ENCODE measurements at regions not wholly inside any gene's neighbourhood (a gene's known extent, or its start where the extent isn't known, plus 50 kb on each side); places are given as distances from the start of the nearest gene placed in this dataset.

DNA sequence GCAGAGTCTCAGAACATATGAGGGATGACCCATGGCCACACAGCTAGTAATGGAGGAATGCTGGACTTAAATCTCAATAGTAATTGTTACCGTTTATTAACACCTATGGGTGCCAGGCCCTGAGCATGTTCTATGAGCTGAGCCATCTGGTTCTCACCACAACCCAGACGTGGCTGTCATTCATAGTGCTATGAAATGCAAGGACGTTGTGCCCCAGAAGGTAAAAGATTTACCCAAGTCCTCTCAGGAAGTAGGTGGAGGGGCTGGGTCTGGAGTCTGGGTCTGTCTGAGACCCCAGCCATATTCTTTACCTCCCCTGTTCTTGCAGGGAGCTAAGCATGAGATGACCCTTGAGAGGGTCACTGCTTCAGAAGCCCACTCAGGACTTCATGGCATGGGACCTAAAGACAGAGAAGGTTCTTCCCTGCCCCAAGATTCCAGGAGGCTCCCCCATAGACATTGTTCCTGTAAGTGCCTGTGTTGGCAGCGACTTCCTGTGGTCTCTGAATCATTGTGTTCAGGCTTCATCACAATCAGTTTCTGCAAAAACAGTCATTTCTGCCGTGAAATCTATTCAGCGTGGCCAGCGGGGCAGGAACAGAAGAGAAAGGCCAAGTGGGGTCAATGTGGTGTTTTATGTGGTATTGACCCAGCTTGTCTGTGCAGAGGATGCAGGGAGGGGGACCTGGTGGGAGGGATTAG, 475.4 kb downstream of the PTPRU start:
- no peak overlapping the region for H3K4me3 ChIP-seq (ENCODE audit: low read depth, low read length)
- TF ChIP-seq, protein P1, sequence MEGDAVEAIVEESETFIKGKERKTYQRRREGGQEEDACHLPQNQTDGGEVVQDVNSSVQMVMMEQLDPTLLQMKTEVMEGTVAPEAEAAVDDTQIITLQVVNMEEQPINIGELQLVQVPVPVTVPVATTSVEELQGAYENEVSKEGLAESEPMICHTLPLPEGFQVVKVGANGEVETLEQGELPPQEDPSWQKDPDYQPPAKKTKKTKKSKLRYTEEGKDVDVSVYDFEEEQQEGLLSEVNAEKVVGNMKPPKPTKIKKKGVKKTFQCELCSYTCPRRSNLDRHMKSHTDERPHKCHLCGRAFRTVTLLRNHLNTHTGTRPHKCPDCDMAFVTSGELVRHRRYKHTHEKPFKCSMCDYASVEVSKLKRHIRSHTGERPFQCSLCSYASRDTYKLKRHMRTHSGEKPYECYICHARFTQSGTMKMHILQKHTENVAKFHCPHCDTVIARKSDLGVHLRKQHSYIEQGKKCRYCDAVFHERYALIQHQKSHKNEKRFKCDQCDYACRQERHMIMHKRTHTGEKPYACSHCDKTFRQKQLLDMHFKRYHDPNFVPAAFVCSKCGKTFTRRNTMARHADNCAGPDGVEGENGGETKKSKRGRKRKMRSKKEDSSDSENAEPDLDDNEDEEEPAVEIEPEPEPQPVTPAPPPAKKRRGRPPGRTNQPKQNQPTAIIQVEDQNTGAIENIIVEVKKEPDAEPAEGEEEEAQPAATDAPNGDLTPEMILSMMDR (IDR thresholded peaks at IDR 0.05; ENCODE audit: low read depth, low read length), result no peak

DNA sequence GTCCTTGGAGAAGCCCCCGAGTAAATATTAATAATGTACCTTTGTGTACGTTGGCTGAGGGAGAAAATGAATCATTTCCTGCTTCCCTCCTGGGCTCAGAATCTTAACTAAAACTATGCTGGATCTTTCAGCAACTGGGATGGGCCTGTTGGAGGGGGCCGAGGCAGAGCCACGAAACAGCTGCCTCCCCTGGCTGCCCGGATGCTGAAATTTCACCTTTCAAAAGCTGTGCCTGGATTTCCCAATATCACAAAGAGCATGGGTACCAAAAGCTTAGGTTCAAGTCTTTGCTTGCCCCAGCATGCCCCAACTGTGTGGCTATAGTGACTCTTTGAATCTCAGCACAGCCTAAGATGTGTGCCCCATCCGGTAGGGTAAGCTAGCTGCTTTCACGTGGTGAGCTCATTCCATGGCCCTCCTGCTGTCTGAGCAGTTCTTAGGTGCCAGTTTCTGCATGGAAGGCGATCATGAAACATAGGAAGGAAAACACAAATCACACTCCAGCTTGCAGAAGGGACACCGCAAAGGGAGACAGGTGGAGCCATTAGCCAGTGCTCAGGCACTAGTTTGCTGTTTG, 473.5 kb downstream of the PTPRU start:
- no peak overlapping the region for H3K4me3 ChIP-seq (ENCODE audit: low read depth, low read length)
- TF ChIP-seq, protein P1 (IDR thresholded peaks at IDR 0.05; ENCODE audit: low read depth, low read length), result no peak

DNA sequence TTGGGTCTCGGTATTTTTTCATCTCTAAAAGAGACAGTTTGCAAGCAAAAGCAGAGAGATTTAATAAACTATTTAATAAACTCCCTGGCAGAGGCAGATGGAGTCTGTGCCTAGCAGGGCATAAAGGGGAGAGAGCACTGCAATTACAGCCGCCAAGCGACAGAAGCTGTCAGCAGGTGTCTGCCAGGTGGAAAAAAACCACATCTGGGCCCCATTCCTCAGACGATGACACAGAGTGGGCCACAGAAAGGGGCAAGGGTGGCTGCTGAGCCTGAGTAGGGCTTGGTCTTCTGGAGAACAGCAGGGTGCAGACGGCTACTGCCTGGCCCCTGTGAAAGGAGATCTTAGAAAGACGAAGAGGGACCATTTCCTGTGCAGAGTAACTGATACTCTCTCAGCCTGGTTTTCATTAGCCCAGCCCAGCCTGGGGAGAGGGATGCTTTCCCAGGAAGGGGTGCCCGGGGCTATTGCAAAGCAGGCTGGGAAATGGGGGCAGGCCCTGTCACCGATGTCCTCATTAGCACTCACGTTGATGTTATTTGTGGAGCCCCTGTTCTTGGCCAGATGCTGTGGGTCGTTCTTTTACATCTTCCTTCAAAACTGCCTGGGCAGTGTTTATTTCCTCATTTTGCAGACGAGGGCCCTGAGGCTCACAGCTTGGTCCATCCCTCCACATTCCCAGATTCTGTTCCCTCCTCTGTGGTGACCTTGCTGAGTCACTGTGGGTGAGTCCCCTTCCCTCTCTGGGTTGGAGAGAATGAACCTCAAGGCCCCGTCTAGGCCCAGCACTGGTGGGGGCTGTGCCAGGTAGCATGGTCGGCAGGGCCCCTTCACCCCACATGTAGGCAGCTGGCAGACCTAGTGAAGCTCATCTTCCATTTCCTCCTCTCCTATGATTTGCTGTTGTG, 472.7 kb downstream of the PTPRU start:
- TF ChIP-seq, protein P1 (IDR thresholded peaks at IDR 0.05; ENCODE audit: low read depth, low read length), result no peak
- no peak overlapping the region for H3K4me3 ChIP-seq (ENCODE audit: low read depth, low read length)

DNA sequence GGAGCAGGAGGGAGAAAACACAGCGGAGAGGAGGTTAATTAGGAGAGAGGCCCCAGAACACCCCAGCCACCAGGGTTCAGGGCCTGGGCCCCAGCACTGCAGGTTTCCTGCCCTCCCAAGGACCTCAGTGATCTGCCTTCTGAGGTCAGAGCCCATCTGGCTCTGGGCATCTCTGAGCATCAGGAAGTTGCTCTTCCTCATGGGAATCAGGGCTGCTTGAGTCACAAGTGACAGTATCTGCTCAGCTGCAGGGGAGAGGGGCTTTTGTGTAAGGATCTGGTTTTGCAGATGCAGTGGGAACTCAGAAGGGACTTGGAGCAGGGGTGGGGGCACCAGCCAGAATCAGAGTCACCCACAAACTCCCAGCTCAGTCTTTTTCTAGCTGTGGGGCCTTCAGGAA, 472.1 kb downstream of the PTPRU start:
- TF ChIP-seq, protein P1 (IDR thresholded peaks at IDR 0.05; ENCODE audit: low read depth, low read length), result no peak
- H3K4me3 ChIP-seq (ENCODE audit: low read depth, low read length), result no peak overlapping the region

DNA sequence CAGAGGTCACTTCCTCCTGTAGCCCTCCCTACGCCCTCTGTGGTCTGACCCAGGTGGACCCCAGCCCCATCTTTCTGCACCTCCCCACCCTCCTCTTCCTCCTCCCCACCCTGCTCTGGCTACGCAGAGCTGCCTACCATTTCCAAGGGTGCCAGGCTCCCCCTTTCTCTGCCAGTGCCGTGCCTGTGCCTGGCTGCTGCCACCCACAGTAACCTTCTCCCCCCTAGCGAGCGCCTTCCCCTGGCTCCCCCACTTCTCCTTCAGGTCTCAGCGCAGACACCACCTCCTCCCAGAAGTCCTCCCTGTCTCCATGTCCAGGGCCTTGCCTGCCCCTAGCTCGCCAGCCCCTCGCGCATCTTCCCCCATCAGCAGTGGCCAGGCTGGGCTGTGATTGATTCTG, 471.5 kb downstream of the PTPRU start:
- no peak overlapping the region for H3K4me3 ChIP-seq (ENCODE audit: low read depth, low read length)
- TF ChIP-seq, protein P1 (IDR thresholded peaks at IDR 0.05; ENCODE audit: low read depth, low read length), result no peak

DNA sequence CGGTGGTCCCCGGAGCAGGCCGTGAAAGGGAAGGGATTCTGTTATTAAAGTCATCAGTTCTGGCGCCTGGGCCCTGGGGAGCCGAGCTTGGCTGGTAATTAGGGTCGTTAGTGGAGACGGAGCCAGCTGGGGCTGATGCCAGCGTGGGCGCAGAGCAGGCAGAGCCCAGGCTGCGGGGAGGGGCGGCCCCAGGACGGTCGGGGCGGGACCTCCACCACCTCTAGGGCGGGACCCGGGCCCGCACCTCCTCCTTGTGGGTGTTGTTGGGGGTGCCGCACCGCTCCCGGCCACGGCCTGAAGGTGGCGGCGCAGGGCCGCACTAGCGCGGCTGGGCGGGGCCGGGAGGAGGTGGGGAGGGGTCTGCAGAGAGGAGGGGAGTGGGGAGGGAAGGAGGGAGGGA, 470.6 kb downstream of the PTPRU start:
- no peak overlapping the region for H3K4me3 ChIP-seq (ENCODE audit: low read depth, low read length)
- TF ChIP-seq, protein P1 (IDR thresholded peaks at IDR 0.05; ENCODE audit: low read depth, low read length), result peak; percentile 60

DNA sequence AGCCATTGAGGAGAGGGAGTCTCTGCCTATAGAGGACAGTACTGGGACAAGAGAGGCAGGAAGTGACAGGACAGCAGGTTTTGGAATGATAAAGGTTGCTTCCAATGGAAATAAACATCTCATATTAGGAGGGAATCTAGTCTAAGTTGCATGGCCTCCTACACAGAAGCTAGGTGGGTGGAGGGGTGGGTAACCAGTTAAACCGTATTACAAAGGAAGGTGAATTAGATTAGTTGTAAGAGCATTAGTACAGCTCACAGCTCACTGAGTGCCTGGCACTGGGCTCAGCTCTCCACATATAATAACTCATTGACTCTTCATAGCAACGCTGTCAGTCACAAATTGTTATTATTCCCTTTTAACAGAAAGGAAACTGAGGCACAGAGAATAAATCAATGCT, 468.1 kb downstream of the PTPRU start:
- H3K4me3 ChIP-seq (ENCODE audit: low read depth, low read length), result no peak overlapping the region

More for the DNA sequence above, 468.1 kb downstream of the PTPRU start:
- TF ChIP-seq, protein P1 (IDR thresholded peaks at IDR 0.05; ENCODE audit: low read depth, low read length), result no peak

Measured in WI38 (cell line).